HEK293 (cell line): ENCODE measurements at regions not wholly inside any gene's neighbourhood (a gene's known extent, or its start where the extent isn't known, plus 50 kb on each side); places are given as distances from the start of the nearest gene placed in this dataset.

Experiments used
- CTCF ChIA-PET: fragments of 350-600 bp; formaldehyde crosslinking; extraction: SDS; loops from one replicate; lab custom pipeline; 2021; ENCODE audit warnings: antibody characterized with exemption; lab: Yijun Ruan, JAX
- POLR2A ChIA-PET: fragments of 300-600 bp; formaldehyde crosslinking; extraction: SDS; loops from one replicate; lab custom pipeline; 2020; ENCODE audit warnings: antibody characterized with exemption, inconsistent platforms; lab: Yijun Ruan, JAX
- H3K27ac ChIP-seq: fragments of 200-500 bp; sonication (Bioruptor generic); 2 replicates; pipeline ENCODE4 v1.5.1; 2014; ENCODE audit warnings: low read depth, low read length, control low read depth, inconsistent platforms; ENCODE audit errors: extremely low read depth
- H3K36me3 ChIP-seq, 2 experiments: fragments of 200-500 bp in 1 of 2; sonication (Bioruptor generic) in 1 of 2; 1 replicate in 1 of 2; 2 replicates in 1 of 2; pipeline ENCODE4 v1.5.1; 2014 to 2017; ENCODE audit warnings: inconsistent platforms in 2 of 2, low read length in 2 of 2; ENCODE audit not compliant: control insufficient read depth in 2 of 2, insufficient read depth in 1 of 2
- H3K4me1 ChIP-seq: fragments of 200-500 bp; sonication (Bioruptor generic); 2 replicates; pipeline ENCODE4 v1.5.1; 2014; ENCODE audit warnings: mild to moderate bottlenecking, low read length, inconsistent platforms; ENCODE audit not compliant: control insufficient read depth, insufficient read depth
- H3K4me3 ChIP-seq: 2 replicates; pipeline ENCODE4 v1.5.1; 2011; ENCODE audit warnings: low read depth, mild to moderate bottlenecking, control low read depth, low read length, moderate library complexity
- H3K9me3 ChIP-seq: fragments of 200-500 bp; sonication (Bioruptor generic); 2 replicates; pipeline ENCODE4 v1.5.1; 2014; ENCODE audit warnings: low read depth, low read length, inconsistent platforms; ENCODE audit not compliant: control insufficient read depth, insufficient read depth
- FEZF1 ChIP-seq: fragments of 450-650 bp; formaldehyde crosslinking; IDR thresholded peaks from 2 replicates; pipeline ENCODE4 v1.5.1; 2016; ENCODE audit warnings: missing biosample characterization, missing genetic modification characterization
- GLIS2 ChIP-seq: fragments of 450-650 bp; formaldehyde crosslinking; IDR thresholded peaks from 2 replicates; pipeline ENCODE4 v1.5.1; 2016; ENCODE audit warnings: missing biosample characterization, missing genetic modification characterization
- KLF16 ChIP-seq: fragments of 450-650 bp; formaldehyde crosslinking; IDR thresholded peaks from 2 replicates; pipeline ENCODE4 v1.5.1; 2017; ENCODE audit warnings: missing biosample characterization, missing genetic modification characterization
- MYNN ChIP-seq: fragments of 450-650 bp; formaldehyde crosslinking; IDR thresholded peaks from 2 replicates; pipeline ENCODE4 v1.5.1; 2016; ENCODE audit warnings: missing biosample characterization, missing genetic modification characterization, borderline replicate concordance
- ZNF133 ChIP-seq: fragments of 450-650 bp; formaldehyde crosslinking; IDR thresholded peaks from 2 replicates; pipeline ENCODE4 v1.5.1; 2016; ENCODE audit warnings: missing biosample characterization, missing genetic modification characterization
- ZNF16 ChIP-seq: fragments of 450-650 bp; formaldehyde crosslinking; IDR thresholded peaks from 2 replicates; pipeline ENCODE4 v1.5.1; 2016; ENCODE audit warnings: low read depth, missing biosample characterization, missing genetic modification characterization
- ZNF202 ChIP-seq: fragments of 450-650 bp; formaldehyde crosslinking; IDR thresholded peaks from 2 replicates; pipeline ENCODE4 v1.5.1; 2016; ENCODE audit warnings: missing biosample characterization, missing genetic modification characterization, borderline replicate concordance
- ZNF280D ChIP-seq: fragments of 450-650 bp; formaldehyde crosslinking; IDR thresholded peaks from 2 replicates; pipeline ENCODE4 v1.5.1; 2016; ENCODE audit warnings: missing biosample characterization, missing genetic modification characterization
- ZNF398 ChIP-seq: fragments of 450-650 bp; formaldehyde crosslinking; IDR thresholded peaks from 2 replicates; pipeline ENCODE4 v1.5.1; 2017; ENCODE audit warnings: missing biosample characterization, missing genetic modification characterization
- ZNF518A ChIP-seq: fragments of 450-650 bp; formaldehyde crosslinking; conservative IDR thresholded peaks from 2 replicates; pipeline ENCODE4 v1.5.1; 2016; ENCODE audit warnings: low read depth, missing biosample characterization, missing genetic modification characterization
- ZNF529 ChIP-seq: fragments of 450-650 bp; formaldehyde crosslinking; IDR thresholded peaks from 2 replicates; pipeline ENCODE4 v1.5.1; 2017; ENCODE audit warnings: missing genetic modification characterization, missing biosample characterization; ENCODE audit not compliant: insufficient replicate concordance
- ZNF544 ChIP-seq: fragments of 450-650 bp; formaldehyde crosslinking; IDR thresholded peaks from 2 replicates; pipeline ENCODE4 v1.5.0; 2017; ENCODE audit warnings: missing biosample characterization, missing genetic modification characterization
- ZNF600 ChIP-seq: fragments of 450-650 bp; formaldehyde crosslinking; IDR thresholded peaks from 2 replicates; pipeline ENCODE4 v1.5.1; 2016; ENCODE audit warnings: missing biosample characterization, missing genetic modification characterization
- ZSCAN23 ChIP-seq: fragments of 450-650 bp; formaldehyde crosslinking; IDR thresholded peaks from 2 replicates; pipeline ENCODE4 v1.5.1; 2016; ENCODE audit warnings: missing biosample characterization, missing genetic modification characterization
- TF ChIP-seq, protein P1 (sequence below): fragments of 450-650 bp; formaldehyde crosslinking; IDR thresholded peaks from 2 replicates; pipeline ENCODE4 v1.5.1; 2016; ENCODE audit warnings: missing biosample characterization, missing genetic modification characterization

DNA sequence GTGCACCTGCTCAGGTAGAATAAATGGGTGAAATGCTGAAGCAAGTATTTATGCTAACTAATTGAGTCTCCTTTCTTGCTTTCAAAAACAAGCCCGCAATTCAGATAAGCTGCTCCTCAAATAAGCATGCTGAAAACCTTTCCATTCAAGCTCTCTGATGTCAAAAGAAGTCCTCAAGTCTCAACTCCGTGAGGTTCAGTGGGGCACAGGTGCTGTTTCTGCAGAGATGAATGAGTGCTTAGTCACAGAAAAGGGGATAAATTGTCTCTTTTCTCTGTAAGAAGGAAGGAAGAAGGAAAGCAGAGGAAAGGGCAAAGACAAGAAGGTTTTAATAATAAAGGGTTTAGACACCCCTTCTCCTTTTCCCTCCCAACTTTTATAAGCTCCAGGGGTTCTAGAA, 229.8 kb upstream of the NPY start (continued):
- TF ChIP-seq ZNF16 (tag by site-specific recombination) (no peak), GLIS2 (tag by site-specific recombination) (no peak), ZSCAN23 (no peak), ZNF518A (no peak), KLF16 (no peak), ZNF529 (no peak), ZNF133 (tag by site-specific recombination) (no peak), ZNF398 (tag by site-specific recombination) (no peak), ZNF544 (tag by site-specific recombination) (no peak)
- TF ChIP-seq, protein P1, sequence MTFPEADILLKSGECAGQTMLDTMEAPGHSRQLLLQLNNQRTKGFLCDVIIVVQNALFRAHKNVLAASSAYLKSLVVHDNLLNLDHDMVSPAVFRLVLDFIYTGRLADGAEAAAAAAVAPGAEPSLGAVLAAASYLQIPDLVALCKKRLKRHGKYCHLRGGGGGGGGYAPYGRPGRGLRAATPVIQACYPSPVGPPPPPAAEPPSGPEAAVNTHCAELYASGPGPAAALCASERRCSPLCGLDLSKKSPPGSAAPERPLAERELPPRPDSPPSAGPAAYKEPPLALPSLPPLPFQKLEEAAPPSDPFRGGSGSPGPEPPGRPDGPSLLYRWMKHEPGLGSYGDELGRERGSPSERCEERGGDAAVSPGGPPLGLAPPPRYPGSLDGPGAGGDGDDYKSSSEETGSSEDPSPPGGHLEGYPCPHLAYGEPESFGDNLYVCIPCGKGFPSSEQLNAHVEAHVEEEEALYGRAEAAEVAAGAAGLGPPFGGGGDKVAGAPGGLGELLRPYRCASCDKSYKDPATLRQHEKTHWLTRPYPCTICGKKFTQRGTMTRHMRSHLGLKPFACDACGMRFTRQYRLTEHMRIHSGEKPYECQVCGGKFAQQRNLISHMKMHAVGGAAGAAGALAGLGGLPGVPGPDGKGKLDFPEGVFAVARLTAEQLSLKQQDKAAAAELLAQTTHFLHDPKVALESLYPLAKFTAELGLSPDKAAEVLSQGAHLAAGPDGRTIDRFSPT (tag by site-specific recombination) = no peak

DNA sequence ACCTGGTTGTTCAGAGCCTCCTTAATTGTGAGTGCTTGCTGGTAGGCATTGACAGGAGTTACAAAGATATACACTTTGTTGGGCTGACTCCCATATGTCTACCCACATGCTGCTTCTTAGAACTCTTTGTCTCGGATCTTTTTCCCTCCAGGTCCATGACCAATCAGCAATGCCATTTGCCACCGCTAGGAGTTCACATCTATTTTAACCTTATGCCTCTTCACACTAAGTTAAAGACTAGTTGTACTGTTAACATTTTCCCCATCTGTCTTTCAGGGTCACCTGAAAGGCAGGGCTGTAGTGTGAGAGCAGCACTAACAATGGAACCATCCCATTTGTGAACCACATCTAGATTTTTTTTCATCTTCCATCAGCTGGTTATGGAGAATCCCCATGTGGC, 226.7 kb upstream of the NPY start:
- TF ChIP-seq FEZF1 (tag by site-specific recombination) (no peak), MYNN (tag by site-specific recombination) (no peak), ZNF600 (tag by site-specific recombination) (no peak), ZNF202 (tag by site-specific recombination) (no peak), ZNF280D (tag by site-specific recombination) (no peak)
- TF ChIP-seq, all 188 proteins: peak for 0
- peaks cover 12% of the 10 kb centered on the region for H3K4me1 ChIP-seq
- POLR2A ChIA-PET = no interaction called here
- no peak overlapping the region for H3K27ac ChIP-seq
- no peak overlapping the region for H3K4me3 ChIP-seq
- CTCF ChIA-PET = interaction anchor here (0.6 kb wide), 2 partner anchors 94 to 98 kb away, joined by 3 read pairs; no protein-coding TSS in a partner anchor
- no peaks in the 10 kb centered on the region for H3K36me3 ChIP-seq
- no peaks in the 10 kb centered on the region for H3K9me3 ChIP-seq
